Peyer's patch (tissue), 4 donors: ENCODE measurements at regions not wholly inside any gene's neighbourhood (a gene's known extent, or its start where the extent isn't known, plus 50 kb on each side); places are given as distances from the start of the nearest gene placed in this dataset.

Experiments used
- POLR2A ChIP-seq, 2 donors: fragments of 450-650 bp; IDR thresholded peaks; one replicate each; pipeline ENCODE4 v1.5.1; 2017; ENCODE audit warnings: antibody characterized with exemption in 2 of 2, mild to moderate bottlenecking in 2 of 2, moderate library complexity in 2 of 2
- TF ChIP-seq, protein P1 (sequence below), 6 experiments: fragments of 450-650 bp in 4 of 6; fragments of 200-600 bp in 2 of 6; sonication (generic) in 1 of 6; IDR thresholded peaks; one replicate each; pipeline ENCODE4 v1.5.1; 2017 to 2019; ENCODE audit warnings: antibody characterized with exemption in 6 of 6, mild to moderate bottlenecking in 3 of 6, moderate library complexity in 1 of 6

DNA sequence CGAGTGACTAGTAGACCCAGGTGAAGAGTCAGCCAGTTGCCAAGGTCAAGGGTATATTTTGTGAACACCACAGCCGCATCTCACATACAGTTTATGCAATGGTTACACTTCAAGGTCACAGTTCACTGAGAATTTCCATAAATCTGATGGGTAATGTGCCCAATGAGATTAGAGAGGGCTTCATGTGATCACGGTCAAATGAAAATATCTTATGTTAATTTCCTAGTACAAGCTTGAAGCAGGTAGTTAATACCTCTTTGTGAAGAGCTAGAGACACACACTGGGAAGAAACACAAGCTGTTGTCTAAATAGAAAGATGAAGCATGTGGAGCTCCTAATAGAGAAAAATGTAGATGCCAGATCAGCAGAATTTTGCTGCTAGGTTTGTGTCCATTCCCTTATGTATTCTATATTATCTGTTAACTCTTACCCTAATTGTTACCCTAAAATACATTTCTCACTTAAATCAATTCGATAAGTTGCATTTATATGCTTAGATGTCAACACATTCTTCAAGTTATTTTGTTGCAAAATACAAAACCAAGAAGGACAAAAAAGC is 136.0 kb downstream of the NR2F2 start:
- TF ChIP-seq, protein P1, sequence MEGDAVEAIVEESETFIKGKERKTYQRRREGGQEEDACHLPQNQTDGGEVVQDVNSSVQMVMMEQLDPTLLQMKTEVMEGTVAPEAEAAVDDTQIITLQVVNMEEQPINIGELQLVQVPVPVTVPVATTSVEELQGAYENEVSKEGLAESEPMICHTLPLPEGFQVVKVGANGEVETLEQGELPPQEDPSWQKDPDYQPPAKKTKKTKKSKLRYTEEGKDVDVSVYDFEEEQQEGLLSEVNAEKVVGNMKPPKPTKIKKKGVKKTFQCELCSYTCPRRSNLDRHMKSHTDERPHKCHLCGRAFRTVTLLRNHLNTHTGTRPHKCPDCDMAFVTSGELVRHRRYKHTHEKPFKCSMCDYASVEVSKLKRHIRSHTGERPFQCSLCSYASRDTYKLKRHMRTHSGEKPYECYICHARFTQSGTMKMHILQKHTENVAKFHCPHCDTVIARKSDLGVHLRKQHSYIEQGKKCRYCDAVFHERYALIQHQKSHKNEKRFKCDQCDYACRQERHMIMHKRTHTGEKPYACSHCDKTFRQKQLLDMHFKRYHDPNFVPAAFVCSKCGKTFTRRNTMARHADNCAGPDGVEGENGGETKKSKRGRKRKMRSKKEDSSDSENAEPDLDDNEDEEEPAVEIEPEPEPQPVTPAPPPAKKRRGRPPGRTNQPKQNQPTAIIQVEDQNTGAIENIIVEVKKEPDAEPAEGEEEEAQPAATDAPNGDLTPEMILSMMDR (IDR thresholded peaks at IDR 0.05), result no peak
- TF ChIP-seq POLR2A (IDR thresholded peaks at IDR 0.05), result no peak
